ENCODE measurements at regions not wholly inside any gene's neighbourhood (a gene's known extent, or its start where the extent isn't known, plus 50 kb on each side); places are given as distances from the start of the nearest gene placed in this dataset.

- no peak overlapping the region for H3K27ac ChIP-seq
- no peak for TF ChIP-seq CTCF (IDR thresholded peaks at IDR 0.05)
These were observed 165.1 kb upstream of the AFDN start for GRCh38 chr6:167661552-167662044.

GRCh38 chr6:167662075-167662880 is 164.4 kb upstream of the AFDN start:
- no peak overlapping the region for H3K27ac ChIP-seq
- no peaks in the 10 kb centered on the region for H3K4me1 ChIP-seq
- DNase-seq (no peak), ATAC-seq (no peak)
- no peak overlapping the region for H3K4me3 ChIP-seq
- no peaks in the 10 kb centered on the region for H3K9me3 ChIP-seq
- intact Hi-C loops (cut with DNase I), result no loop called here
- no peaks in the 10 kb centered on the region for H3K36me3 ChIP-seq
- no peak for TF ChIP-seq CTCF (IDR thresholded peaks at IDR 0.05)
- H3K27me3 ChIP-seq, result no peaks in the 10 kb centered on the region

More at GRCh38 chr6:167661552-167662044, 165.1 kb upstream of the AFDN start:
- Histone ChIP-seq H3K27me3 (no peaks in the 10 kb centered on the region), H3K4me3 (no peak overlapping the region), H3K4me1 (no peaks in the 10 kb centered on the region), H3K36me3 (no peaks in the 10 kb centered on the region), H3K9me3 (no peaks in the 10 kb centered on the region)
- ATAC-seq (peak; percentile 56), DNase-seq (no peak)
- intact Hi-C loops (cut with DNase I), result no loop called here

GRCh38 chr6:167662881-167663205 is 163.9 kb upstream of the AFDN start:
- intact Hi-C loops (cut with DNase I), result no loop called here
- no peak for ATAC-seq
- H3K9me3 ChIP-seq, result no peaks in the 10 kb centered on the region
- H3K36me3 ChIP-seq, result no peaks in the 10 kb centered on the region
- no peak for DNase-seq
- no peak overlapping the region for H3K4me3 ChIP-seq
- no peak for TF ChIP-seq CTCF (IDR thresholded peaks at IDR 0.05)
- H3K4me1 ChIP-seq, result no peaks in the 10 kb centered on the region
- no peaks in the 10 kb centered on the region for H3K27me3 ChIP-seq
- H3K27ac ChIP-seq, result no peak overlapping the region

- H3K9me3 ChIP-seq, result no peaks in the 10 kb centered on the region
- H3K4me1 ChIP-seq, result no peaks in the 10 kb centered on the region
- TF ChIP-seq CTCF (IDR thresholded peaks at IDR 0.05), result no peak
- H3K27ac ChIP-seq, result no peak overlapping the region
- H3K27me3 ChIP-seq, result no peaks in the 10 kb centered on the region
- no peaks in the 10 kb centered on the region for H3K36me3 ChIP-seq
- ATAC-seq (no peak), DNase-seq (no peak)
- H3K4me3 ChIP-seq, result no peak overlapping the region
- intact Hi-C loops (cut with DNase I), result no loop called here
These were observed 163.4 kb upstream of the AFDN start for GRCh38 chr6:167663316-167663715.

GRCh38 chr6:167663784-167664443 is 162.8 kb upstream of the AFDN start:
- Histone ChIP-seq H3K9me3 (no peaks in the 10 kb centered on the region), H3K27me3 (no peaks in the 10 kb centered on the region), H3K4me3 (no peak overlapping the region), H3K27ac (no peak overlapping the region), H3K36me3 (no peaks in the 10 kb centered on the region), H3K4me1 (no peaks in the 10 kb centered on the region)
- no peak for TF ChIP-seq CTCF (IDR thresholded peaks at IDR 0.05)
- intact Hi-C loops (cut with DNase I), result no loop called here
- ATAC-seq (no peak), DNase-seq (no peak)

All from left lung (tissue), 4 donors.